Aorta (tissue), 5 donors: ENCODE measurements at regions not wholly inside any gene's neighbourhood (a gene's known extent, or its start where the extent isn't known, plus 50 kb on each side); places are given as distances from the start of the nearest gene placed in this dataset.

Experiments
- ATAC-seq: fragments of 200-7000 bp; cut with Tn5 transposase; one replicate; pipeline ENCODE4 v1.9.1; 2022; ENCODE audit warnings: moderate library complexity; ENCODE audit not compliant: low FRiP score
- DNase-seq, 2 donors: peaks; one replicate each; pipeline ENCODE4 v3.0.0-alpha.2; 2020
- H3K27ac ChIP-seq, 2 donors: one replicate each; pipeline ENCODE4 v1.5.1; 2013; ENCODE audit warnings: low read length in 2 of 2, mild to moderate bottlenecking in 2 of 2, moderate library complexity in 2 of 2, control low read depth in 1 of 2, inconsistent platforms in 1 of 2, low read depth in 1 of 2
- H3K27me3 ChIP-seq, 2 donors: one replicate each; pipeline ENCODE4 v1.6.1; 2013; ENCODE audit warnings: control low read depth in 1 of 2, low read length in 1 of 2, mild to moderate bottlenecking in 1 of 2, moderate library complexity in 1 of 2; ENCODE audit not compliant: insufficient read depth in 2 of 2, control insufficient read depth in 1 of 2
- H3K36me3 ChIP-seq, 2 donors: one replicate each; pipeline ENCODE4 v1.6.1; 2013; ENCODE audit warnings: control low read depth in 1 of 2, low read length in 1 of 2, mild to moderate bottlenecking in 1 of 2; ENCODE audit not compliant: insufficient read depth in 2 of 2, control insufficient read depth in 1 of 2
- H3K4me1 ChIP-seq, 2 donors: one replicate each; pipeline ENCODE4 v1.6.1; 2013; ENCODE audit warnings: low read length in 2 of 2, control low read depth in 1 of 2, mild to moderate bottlenecking in 1 of 2, moderate library complexity in 1 of 2; ENCODE audit not compliant: insufficient read depth in 2 of 2, control insufficient read depth in 1 of 2
- H3K4me3 ChIP-seq, 2 donors: one replicate each; pipeline ENCODE4 v1.5.1; 2013; ENCODE audit warnings: low read length in 2 of 2, control low read depth in 1 of 2, mild to moderate bottlenecking in 1 of 2
- H3K9me3 ChIP-seq: one replicate; pipeline ENCODE4 v1.6.1; 2013; ENCODE audit warnings: mild to moderate bottlenecking, low read length; ENCODE audit not compliant: control insufficient read depth
- WGBS, 2 donors: extraction: QIAGEN DNeasy Blood & Tissue Kit; methylation state at CpG; one replicate each; pipeline ENCODE4 v1.1.7; 2013; 5-methylcytosine and 5-hydroxymethylcytosine counted together
- intact Hi-C, 2 donors: fragments of 100-400 bp; cut with DNase I; formaldehyde crosslinking; loops; one replicate each; pipeline versions ENCODE4 v1.14.2 to v1.15.0; 2022
- donor health status: healthy with polysubstance abuse.
- donor health status: Bipolar disorder and iron deficiency.
- donor health status: DM: no; HTN: no; CAD: no.
- donor health status: DM: no; HTN: no; CAD: no.
- donor health status: DM: yes; HTN: yes; CAD: no.

DNA sequence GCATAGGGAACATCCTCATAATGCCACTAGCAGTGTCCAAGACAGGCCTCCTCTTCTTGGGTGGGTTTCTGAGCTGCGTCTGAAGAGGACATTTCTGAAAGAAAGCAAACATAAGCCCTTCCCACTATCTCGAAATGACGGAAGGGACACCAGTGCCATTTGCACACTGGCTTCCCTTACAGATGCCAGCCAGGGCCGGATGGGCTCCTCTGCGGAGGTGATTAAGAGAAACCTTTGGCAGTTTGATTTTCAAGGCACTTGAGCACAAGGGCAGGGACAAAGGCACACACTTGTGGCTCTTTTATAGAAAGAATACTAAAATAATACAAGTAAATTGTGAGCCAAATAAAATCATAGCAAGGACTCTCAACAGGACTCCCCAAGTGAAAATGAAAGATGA is 106.6 kb upstream of the CELF2 start:
- ATAC-seq (no peak), DNase-seq (no peak)
- intact Hi-C loops: loop anchor here (5.0 to 10.0 kb wide), 3 partner anchors 39 to 116 kb away; no protein-coding TSS in a partner anchor
- WGBS, 2 donors: 33 to 38% methylated on average over 5 of the region's 5 CpGs
- Histone ChIP-seq H3K9me3 (no peaks in the 10 kb centered on the region), H3K4me3 (no peak overlapping the region), H3K27me3 (no peaks in the 10 kb centered on the region), H3K36me3 (no peaks in the 10 kb centered on the region), H3K27ac (peak overlapping the region; percentile 71 to 90), H3K4me1 (peaks cover 0 to 2% of the 10 kb centered on the region in 2 donors)

DNA sequence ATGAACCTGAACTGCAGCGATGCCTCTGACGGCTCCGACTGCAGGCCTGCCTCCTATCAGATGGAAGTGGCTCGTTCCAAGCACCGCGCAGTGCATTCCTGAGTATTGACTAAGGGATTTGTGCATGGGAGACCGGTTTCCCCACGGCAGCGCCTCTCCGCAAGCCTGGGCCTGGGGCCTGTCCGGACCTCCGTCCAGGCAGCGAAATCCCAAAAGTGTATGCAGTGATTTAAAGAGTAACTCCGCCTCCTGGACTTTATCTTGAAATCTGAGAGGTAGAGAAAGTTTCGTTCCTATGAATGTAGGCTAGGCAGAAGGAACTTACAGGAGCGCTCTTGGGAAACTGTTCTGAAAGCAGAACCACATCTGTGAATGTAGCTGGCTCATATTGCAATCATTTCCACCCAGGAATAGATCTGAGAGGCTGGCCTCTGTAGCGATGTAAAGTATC is 106.2 kb upstream of the CELF2 start:
- peak; percentile 88 for ATAC-seq
- Histone ChIP-seq H3K4me3 (no peak overlapping the region), H3K4me1 (peaks cover 0 to 2% of the 10 kb centered on the region in 2 donors), H3K27ac (peak overlapping the region; percentile 28 to 79), H3K27me3 (no peaks in the 10 kb centered on the region), H3K36me3 (no peaks in the 10 kb centered on the region), H3K9me3 (no peaks in the 10 kb centered on the region)
- intact Hi-C loops: loop anchor here (5.0 to 10.0 kb wide), 3 partner anchors 39 to 116 kb away; no protein-coding TSS in a partner anchor
- 5 to 6% methylated on average over 17 of the region's 17 CpGs for WGBS, 2 donors
- DNase-seq: peak; percentile 88 to 93

DNA sequence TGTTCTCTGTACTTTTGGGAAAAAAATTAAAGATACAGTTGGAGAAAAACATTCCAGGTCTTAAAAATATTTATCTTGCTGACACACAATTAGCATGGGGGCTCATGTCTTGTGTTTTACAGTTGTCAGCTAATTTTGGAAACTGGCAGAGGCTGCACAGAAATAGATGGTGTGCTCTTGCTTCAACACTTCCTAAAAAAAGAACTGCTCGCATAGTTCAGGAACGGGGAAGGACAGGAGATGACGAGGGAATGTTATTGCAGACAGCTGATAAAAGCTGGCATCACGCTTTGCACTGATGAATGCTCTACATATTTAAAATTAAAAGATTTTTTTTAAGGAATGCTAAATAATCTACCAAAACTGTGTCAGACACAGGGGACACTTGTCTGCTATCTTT is 103.5 kb upstream of the CELF2 start:
- intact Hi-C loops: loop anchor here (5.0 to 10.0 kb wide), 3 partner anchors 42 to 113 kb away; no protein-coding TSS in a partner anchor
- Histone ChIP-seq H3K9me3 (no peaks in the 10 kb centered on the region), H3K4me3 (peak overlapping the region in 1 of 2 donors; percentile 6), H3K4me1 (peaks cover 0 to 2% of the 10 kb centered on the region in 2 donors), H3K27ac (no peak overlapping the region), H3K27me3 (no peaks in the 10 kb centered on the region), H3K36me3 (no peaks in the 10 kb centered on the region)
- ATAC-seq (no peak), DNase-seq (no peak)
- WGBS, 2 donors: 0 to 4% methylated on average over 4 of the region's 4 CpGs

DNA sequence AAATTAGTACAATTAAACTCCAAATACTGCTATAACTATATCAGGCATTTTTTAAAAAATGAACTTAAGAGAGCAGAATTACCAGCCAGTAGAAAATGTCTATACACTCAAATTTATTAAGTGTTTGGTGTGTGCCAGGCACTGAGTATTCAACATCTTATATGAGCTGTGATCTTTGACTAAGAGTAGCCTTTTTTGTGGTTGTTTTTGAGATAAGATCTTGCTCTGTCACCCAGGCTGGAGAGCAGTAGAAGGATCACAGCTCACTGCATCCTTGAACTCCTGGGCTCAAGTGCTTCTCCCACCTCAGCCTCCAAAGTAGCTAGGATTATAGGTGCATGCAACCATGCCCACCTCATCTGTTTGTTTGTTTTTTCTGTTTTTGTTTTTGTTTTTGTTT is 102.5 kb upstream of the CELF2 start:
- intact Hi-C loops: loop anchor here in 1 of 2 donors (10.0 kb wide), 1 partner anchor 90 kb away; no protein-coding TSS in a partner anchor
- no peaks in the 10 kb centered on the region for H3K27me3 ChIP-seq
- DNase-seq (no peak), ATAC-seq (no peak)
- no peaks in the 10 kb centered on the region for H3K36me3 ChIP-seq
- H3K4me1 ChIP-seq: no peaks in the 10 kb centered on the region
- H3K4me3 ChIP-seq: no peak overlapping the region
- no peak overlapping the region for H3K27ac ChIP-seq
- H3K9me3 ChIP-seq: no peaks in the 10 kb centered on the region

DNA sequence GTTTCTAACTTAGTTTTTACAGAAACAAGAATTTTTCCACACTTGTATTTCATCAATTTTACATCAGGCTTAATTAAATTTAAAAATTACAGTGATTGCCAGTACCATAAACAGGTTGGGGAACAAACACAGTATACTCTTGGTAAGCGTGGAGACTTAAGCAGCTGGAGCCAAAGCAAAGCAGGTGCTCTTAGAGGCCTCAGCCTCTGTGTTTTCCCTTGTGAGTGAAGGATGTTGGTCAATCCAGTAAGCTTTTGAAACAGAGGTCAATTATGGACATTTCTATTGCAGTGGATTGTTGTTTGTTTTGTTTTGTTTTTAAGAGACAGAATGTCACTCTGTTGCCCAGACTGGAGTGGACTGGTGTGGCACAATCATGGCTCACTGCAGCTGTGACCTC is 100.6 kb upstream of the CELF2 start:
- Histone ChIP-seq H3K27me3 (no peaks in the 10 kb centered on the region), H3K4me3 (no peak overlapping the region), H3K27ac (no peak overlapping the region), H3K4me1 (no peaks in the 10 kb centered on the region), H3K36me3 (no peaks in the 10 kb centered on the region), H3K9me3 (no peaks in the 10 kb centered on the region)
- ATAC-seq (no peak), DNase-seq (no peak)
- intact Hi-C loops: loop anchor here in 1 of 2 donors (10.0 kb wide), 1 partner anchor 92 kb away; no protein-coding TSS in a partner anchor
- WGBS, 2 donors: 93 to 94% methylated on average over 1 of the region's 1 CpG

GRCh38 chr10:10919976-10920375 is 97.7 kb upstream of the CELF2 start:
- Histone ChIP-seq H3K4me3 (no peak overlapping the region), H3K27me3 (no peaks in the 10 kb centered on the region), H3K36me3 (no peaks in the 10 kb centered on the region), H3K9me3 (no peaks in the 10 kb centered on the region), H3K4me1 (no peaks in the 10 kb centered on the region), H3K27ac (no peak overlapping the region)
- no peak for DNase-seq
- intact Hi-C loops: loop anchor here in 1 of 2 donors (10.0 kb wide), 1 partner anchor 95 kb away; no protein-coding TSS in a partner anchor
- ATAC-seq: no peak
- 77 to 94% methylated on average over 5 of the region's 5 CpGs for WGBS, 2 donors

DNA sequence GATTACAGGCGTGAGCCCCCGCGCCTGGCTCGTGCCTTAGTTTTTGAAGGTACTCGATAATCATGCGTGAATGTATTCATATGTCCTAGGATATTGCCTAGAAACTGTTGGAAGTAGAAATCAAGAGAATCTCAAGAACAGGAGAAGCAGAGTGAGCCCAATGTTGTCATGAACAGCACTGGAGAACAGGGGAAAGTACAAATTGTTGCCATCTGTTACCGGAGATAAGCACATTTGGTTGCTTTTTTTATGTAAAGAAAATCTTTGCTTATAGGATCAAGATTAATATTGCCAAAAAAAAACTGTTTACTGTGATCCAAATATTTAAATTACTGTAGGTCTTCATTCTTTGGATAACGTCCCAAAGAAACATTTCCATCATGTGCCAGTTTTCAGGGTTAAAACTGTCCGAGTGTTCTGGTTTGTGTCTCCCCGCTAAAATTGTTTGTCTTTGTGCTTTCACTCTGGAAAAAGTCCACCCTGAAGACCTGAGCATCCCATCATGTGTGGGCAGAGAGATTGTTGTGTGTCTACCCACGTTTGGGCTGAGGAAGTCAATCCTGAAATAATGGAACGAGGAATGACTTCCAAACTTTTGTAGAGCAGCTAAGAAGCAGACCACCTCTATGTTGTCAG is 95.7 kb upstream of the CELF2 start:
- Histone ChIP-seq H3K4me3 (no peak overlapping the region), H3K27me3 (no peaks in the 10 kb centered on the region), H3K27ac (no peak overlapping the region), H3K36me3 (no peaks in the 10 kb centered on the region), H3K9me3 (no peaks in the 10 kb centered on the region), H3K4me1 (no peaks in the 10 kb centered on the region)
- DNase-seq: no peak
- intact Hi-C loops: no loop called here
- WGBS, 2 donors: 75 to 80% methylated on average over 12 of the region's 12 CpGs
- ATAC-seq: no peak

- no peaks in the 10 kb centered on the region for H3K4me1 ChIP-seq
- intact Hi-C loops: no loop called here
- DNase-seq (no peak), ATAC-seq (no peak)
- H3K27ac ChIP-seq: no peak overlapping the region
- H3K4me3 ChIP-seq: no peak overlapping the region
- 94 to 95% methylated on average over 17 of the region's 17 CpGs for WGBS, 2 donors
- H3K9me3 ChIP-seq: no peaks in the 10 kb centered on the region
- no peaks in the 10 kb centered on the region for H3K27me3 ChIP-seq
- no peaks in the 10 kb centered on the region for H3K36me3 ChIP-seq
Measured at GRCh38 chr10:10923029-10923651, 94.5 kb upstream of the CELF2 start.

GRCh38 chr10:10925667-10926066 is 92.0 kb upstream of the CELF2 start:
- Histone ChIP-seq H3K4me1 (no peaks in the 10 kb centered on the region), H3K4me3 (no peak overlapping the region), H3K9me3 (no peaks in the 10 kb centered on the region), H3K36me3 (no peaks in the 10 kb centered on the region), H3K27ac (no peak overlapping the region), H3K27me3 (no peaks in the 10 kb centered on the region)
- no peak for ATAC-seq
- no peak for DNase-seq
- intact Hi-C loops: no loop called here
- 96% methylated on average over 4 of the region's 4 CpGs for WGBS, 2 donors
